ENCODE measurements at regions not wholly inside any gene's neighbourhood (a gene's known extent, or its start where the extent isn't known, plus 50 kb on each side); places are given as distances from the start of the nearest gene placed in this dataset.

DNA sequence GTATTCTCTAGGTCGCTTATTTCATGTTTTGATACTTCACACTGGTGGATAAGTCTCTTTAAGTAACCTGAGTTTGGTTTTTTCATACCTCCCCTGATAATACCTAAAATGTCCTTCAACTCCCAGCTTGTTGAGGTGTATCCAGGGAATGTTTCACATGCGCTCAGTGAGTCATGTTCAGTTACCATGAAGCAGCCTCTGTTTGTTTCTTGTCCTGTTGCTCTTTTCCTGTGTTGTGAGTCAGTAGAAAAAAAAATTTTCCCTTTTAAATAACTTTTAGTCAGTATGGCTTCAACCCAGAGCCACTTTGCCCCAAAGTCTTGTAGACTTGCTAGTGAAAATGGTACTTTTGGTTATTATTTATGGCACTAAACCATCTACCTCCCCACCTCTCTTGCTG, 278.4 kb upstream of the ZPLD1 start:
- no peak for DNase-seq

DNA sequence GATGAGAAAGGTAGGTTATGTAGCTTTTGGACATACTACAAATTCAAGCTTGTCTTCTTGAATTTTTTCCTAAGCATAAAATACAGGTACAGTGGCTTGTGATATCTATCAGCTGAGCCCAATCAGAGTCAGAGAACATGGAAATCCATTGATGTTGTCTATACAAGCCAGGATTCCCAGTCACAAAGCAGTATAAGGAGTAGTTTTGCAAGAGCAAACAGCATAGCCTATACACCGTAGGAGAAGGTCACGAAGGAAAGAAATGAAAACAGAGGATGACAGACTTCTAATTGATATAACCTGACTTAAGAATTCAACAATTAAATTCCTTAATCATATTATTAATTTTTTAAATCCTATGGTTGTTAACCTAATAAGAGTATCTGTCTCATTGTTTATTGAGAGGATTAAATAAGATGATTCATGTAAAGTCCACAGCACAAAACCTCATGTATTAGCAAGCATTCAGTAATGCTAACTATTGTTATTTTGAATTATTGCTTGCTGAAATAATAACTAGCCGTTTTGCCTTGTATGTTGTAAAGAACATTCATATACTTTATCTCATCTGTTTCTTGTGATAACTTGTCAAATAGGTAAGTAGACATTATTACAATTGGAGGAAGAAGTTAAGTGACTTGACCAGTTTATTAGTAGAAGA, 276.6 kb upstream of the ZPLD1 start:
- DNase-seq, result no peak

DNA sequence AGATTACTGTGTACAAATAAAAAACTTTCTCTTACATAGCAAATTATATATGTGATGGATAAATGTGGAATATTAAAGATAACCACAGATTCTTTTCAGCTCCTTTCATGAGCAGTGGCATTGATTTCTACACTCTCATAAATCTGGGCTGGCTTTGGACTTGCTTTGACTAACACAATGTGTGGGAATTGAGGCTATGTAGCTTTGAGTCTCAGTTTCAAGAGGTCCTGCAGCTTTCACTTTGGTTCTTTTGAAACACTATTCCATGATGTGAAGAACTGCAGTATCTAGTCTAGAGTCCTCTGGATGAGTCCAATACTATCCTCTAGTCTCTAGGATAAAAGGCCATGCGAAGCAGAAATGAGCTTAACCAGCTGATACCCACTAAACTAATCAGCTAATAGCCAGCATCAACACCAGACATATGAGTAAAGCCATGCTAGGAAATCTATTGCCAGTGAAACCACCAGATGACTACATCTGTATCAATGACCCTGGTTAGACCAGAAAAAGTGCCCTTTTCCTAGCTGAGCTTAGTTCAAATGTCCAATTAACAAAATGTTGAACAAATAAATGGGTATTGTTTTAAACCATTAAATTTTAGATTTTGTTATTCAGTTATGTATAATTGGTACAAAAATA, 274.9 kb upstream of the ZPLD1 start:
- no peak for DNase-seq

DNA sequence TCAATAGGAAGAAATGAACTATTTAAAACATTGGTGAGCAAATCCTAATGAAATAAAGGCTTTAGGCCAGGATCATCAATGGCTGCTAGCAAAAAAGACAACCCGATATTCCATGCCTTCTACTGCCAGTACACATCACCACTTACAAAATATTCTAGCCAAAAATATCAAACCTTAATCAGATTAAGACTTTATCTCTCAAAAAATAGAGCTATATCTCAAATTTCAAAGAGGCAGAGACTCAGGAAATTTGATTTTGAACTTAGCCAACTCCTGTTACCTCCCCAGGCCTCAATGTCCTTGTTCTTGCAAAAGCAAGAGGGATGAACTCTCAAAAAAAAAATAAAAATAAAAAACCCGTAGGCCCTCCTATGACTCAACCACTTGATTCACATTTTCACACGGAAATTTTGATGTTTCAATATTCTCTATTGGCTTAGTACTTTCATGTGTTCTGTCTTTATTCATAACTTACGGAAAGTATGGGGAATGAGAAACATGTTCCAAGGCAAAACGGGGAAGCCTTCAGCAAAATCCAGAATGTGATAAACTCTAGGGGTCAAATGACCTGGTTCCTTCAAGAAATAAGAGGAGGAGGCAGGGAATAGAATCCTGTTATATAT, 273.3 kb upstream of the ZPLD1 start:
- DNase-seq, result no peak

DNA sequence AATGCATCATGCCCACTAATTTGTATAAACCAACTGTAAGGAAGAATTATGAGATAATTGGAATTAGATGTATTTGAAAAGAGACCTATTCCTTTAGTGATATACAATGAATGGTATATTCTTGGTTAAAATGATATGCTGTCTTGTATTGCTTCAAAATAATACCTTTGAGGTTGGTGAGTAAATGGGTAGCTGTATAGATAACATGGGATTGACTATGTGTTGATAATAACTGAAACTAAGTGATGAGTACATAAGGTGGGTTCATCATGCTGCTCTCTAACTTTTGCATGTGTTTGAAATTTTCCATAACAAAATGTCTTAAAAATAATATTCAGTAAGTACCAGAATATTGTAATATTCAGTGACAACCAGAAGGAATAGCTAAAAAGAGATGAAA, 272.6 kb upstream of the ZPLD1 start:
- DNase-seq, result no peak

DNA sequence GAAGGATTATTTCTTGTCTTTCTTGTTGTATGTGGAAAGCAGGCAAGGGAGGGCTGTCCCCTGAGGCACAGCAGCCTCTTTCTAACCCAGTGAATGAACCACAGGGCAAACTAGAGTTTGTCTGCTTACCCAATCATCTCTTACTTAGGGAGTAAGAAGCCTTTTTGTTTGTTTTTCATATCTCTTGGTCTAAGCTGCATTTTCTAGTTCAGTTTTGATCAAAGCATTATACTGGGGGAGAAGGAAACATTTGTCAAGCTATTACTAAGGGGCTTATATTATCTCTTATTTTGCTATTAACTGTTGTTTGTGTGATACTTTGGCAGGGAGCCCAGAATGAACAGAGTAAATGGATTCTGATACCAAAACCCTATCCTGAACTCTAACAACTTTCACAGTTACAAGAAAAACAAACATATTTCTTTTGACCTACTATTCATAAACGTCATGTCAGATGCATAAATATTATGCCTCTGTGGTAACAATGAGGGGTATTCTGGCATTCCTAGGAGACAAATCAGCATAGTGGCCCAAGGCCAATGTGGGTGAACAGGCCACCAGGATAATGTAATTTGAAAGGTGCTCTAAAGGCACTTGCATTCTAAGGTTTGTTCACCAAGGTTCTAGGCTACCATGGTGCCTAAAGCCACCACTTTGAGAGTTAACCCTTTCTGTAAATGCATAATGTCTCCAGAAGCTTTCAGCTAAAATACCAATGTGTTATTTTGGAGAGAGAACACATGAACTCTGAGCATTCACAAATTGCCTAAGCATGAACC, 271.6 kb upstream of the ZPLD1 start:
- no peak for DNase-seq

DNA sequence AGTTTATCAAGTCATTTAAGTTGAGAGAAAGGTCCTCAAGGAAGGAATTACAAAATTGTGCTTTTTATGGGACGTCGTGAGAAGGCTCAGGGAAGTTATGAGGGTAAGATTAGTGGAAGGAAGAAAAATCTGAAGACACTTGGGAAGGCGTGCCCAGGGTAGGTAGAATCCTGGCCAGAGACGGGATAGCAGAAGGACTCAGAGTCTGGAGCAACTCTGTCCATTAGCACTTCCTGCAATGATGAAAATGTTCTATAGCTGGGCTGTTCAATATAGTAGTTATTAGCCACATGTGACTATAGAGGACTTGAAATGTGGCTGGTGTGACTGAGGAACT, 271.0 kb upstream of the ZPLD1 start:
- no peak for DNase-seq

DNA sequence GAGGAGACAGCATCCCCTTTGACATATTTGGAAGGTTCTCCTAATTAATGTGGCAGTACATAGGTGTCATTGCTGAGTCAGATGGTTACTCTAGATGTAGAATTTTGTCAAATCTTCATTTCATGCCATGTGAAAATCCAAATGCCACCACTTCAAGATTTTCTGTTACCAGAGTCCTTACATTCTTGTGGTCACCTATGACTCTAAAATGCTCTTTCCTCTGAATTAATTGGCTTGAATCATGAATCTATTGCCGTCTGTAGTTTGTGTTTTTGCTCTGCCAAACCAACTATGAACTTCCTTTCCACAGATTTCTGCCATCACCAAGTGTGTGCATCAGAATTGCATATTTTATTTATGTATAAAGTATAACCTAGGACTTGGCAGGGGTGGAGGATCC, 269.4 kb upstream of the ZPLD1 start:
- no peak for DNase-seq

DNA sequence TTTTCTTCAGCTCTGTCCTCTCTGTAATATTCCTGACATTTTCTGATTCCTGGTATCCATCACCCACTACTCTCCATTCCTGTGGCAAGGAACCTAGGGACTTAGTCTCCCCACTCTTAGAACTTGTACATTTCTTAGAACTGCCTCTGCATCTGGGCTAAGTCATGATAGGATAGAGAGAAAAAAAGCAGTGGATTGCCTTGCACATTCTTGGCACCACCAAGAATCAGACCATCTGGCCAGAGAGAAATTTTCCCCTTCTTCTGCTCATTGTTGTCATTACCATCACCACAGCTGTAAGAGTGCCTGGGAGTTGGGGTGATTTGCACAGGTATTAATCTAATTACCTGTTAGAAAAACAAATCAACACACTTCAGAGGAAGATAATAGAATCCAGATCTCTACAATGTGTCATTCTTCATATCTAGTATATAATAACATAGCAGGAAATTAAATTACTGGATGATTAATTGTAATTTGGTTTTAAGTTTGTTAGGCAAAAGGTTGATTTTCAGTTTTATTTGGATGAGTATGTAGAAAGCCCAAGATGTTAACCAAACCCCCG, 264.8 kb upstream of the ZPLD1 start:
- no peak for DNase-seq

DNA sequence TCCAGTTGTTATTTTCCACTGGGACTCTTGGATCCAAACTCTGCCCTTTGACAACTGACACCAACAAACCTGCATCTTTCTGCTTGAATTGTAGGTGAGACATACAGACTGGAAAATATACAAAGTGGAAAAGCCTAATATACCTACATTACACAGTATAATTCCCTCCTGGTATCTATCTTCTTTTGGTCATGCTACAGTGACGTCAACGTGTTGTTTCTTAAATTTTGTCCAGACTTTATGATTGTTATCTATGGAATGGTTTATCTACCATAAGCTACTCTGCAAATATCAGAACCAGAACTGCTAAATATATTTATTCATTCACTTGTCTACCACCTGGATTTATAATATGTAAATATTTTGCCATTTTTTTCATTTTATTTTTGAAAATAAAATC, 264.3 kb upstream of the ZPLD1 start:
- DNase-seq, result no peak

DNA sequence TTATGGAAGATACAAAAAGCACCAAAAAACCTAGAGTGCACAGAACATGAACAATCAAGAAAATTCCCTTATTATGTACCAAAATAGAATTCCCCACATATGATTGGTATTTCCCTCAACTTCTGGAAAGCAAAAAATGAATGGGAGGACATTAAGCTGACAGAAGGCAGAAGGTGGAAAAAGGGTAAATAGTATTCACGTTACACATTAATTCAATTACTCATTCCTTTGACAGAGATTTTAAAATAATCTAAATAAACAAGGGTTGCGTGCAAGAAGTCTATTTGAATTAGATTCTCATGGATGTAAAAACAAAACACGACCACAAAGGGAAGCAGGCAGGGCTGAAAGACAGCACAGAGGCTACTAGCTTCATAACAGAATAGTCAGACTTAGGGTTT, 260.5 kb upstream of the ZPLD1 start:
- DNase-seq, result no peak

DNA sequence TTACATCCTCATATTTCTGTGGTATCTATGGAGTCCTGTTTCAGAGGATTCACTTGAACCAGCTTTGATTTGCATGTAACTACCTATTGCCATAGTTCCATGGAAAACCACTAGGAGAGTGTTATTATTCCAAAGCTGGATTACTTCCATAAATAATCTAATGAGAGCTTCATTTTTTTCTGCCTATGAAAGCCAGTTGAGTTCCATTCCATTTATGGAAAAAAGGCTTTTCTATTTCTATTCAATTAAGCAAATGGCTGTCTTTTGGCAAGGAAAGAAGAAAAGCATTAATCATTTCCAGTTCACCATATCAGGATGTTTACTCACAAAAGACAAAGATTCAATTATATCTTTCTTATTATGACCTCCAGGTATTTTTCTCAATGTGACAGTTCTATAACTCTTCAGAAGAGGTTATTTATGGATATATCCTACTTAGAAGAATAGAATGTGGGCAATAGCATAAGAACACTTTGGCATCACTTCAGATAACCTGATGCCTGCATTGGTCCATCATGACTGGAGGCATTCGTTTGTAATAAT, 259.9 kb upstream of the ZPLD1 start:
- no peak for DNase-seq

DNA sequence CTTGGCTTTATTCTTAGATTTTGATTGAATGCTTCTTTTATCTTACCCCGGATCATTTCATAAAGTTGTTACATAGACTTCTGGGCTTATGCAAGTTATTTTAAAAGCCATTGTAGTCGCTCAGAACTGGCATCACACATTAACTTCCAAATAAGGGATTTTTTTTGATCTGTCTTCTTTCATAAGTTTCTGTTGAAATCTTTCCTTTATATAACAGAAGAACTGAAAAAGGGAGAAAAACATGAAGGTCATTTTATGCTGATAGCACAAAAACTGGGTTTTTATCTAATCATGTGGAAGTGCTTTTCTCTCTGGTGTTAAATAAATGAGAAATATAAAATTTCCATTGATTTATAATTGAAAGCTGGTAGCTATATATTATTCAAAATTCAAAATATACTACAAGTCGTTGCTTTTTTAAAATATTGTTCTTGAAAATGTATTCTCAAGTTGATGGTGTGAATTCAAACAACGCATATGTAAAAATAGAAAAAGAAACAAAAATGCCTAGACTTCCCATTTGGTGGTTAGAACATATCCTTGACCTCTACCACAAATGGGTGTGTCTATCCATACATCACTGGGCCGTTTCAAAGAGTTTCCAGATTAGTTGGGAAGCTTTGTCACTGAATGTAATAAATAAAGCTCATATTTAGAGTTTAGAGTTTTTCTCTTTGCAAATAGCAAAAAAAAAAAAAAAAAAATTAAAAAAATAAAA, 258.3 kb upstream of the ZPLD1 start:
- DNase-seq, result no peak

DNA sequence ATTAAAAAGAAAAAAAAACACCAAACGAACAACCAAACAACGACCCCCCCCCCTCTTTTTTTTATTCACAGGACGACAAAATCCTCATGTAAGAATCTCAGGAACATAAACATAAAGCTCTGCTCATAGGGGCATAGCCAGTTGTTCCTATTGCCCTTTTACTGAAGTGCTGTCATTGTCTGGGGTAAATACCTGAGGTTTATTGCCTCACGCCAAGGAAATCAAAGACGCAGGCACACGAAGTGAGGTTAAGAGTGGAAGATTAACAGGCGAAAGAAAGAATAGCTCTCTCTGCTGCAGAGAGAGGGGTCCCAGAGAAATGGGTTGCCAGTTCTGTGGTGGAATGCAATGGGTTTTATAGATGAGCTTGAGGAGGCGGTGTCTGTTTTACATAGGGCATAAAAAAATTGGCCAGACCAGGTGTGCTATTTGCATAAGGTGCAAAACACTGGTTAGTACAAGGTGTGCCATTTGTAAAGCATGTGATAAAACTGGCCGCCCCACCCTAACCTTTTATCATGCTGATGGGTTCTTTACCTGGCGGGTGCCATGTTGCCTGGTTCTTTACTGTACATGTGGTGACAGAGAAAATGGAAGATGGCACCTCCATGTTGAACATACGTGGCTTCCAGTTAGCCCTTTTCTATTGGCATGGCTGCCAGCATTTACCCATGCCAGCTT, 257.6 kb upstream of the ZPLD1 start:
- no peak for DNase-seq

DNA sequence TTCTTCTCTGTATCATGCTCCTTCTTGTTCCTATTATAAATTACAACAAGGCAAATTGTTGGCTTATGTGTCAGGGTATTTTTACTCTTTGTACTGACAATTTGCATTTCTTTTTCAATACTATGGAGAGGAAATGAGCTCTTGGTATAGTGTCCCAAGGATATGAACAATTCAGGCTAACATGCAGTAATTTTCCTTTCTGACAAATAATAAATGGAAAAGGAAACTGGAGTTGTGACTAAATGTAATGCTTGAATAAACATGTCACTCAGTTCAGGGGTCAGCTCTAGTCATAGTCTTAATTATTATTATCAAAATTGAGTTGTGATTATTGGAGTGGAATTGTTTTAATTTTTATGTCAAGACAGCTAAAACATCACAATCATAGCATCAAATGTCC, 256.0 kb upstream of the ZPLD1 start:
- DNase-seq, result no peak

DNA sequence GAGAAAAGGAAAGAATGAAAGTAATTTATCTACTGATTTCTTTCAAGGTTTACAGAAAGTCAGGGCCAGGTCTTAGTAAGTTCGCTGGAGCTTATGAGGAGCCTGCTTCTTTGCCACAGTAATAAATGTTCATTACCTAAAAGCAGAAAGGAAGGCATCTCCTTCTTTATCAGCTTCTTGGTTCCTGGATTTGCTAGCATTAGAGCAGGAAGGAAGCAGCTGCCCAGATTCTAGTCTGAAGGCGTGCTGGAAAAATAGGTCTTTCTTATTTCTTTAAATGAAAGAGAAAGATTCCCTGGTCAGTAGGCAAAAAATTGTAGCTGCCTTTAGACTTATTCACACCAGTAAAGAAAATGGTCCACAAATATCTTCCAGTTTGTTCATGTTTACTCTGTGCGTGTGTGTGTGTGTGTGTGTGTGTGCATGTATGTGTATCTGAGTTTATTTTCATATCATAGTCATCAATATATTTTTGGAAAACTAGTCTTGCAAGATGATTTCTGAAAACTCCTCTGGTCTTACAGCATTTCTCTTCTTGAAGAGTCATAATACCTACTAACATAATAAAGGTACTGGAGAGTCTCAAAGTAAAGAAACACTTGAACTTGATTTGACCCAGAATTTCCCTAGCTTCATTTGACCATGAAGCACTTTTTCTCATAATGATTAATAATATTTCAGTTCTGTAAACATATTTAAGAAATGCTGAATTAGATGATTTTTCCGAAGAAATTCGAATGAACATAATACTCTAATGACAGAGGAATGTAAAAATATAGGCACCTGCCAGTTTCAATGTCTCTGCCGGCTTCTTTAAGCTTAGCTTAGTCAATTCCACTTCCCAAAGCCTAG, 255.3 kb upstream of the ZPLD1 start:
- no peak for DNase-seq

DNA sequence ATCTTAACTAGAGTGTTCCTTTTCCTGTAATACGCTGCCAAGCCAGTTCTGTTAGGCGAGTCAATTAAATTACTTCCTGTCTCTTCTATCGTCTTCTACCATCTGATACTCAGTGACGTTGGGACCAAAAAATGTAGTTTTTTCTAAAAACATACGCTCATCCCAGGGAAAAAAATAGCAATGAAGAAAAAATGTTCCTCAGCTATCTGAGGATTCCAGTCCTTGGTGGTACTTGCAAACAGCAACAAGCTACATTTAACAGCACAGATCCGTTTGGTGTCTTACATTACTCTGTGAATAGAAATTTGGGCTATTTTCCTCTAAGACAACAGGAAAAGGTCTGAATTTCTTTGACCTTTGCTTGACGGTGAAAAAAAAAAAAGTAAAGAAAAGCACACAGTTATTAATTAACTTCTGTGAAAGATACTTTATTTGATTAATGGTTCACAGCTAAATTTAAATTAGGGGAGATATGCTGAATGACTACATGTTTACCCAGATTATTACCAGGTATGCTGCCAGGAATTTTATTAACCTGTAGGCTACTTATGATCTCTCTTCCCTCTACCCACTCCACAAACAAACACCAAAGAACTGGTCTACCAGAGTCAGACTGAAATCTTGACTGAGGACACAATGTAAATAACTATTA, 254.4 kb upstream of the ZPLD1 start:
- DNase-seq, result no peak

DNA sequence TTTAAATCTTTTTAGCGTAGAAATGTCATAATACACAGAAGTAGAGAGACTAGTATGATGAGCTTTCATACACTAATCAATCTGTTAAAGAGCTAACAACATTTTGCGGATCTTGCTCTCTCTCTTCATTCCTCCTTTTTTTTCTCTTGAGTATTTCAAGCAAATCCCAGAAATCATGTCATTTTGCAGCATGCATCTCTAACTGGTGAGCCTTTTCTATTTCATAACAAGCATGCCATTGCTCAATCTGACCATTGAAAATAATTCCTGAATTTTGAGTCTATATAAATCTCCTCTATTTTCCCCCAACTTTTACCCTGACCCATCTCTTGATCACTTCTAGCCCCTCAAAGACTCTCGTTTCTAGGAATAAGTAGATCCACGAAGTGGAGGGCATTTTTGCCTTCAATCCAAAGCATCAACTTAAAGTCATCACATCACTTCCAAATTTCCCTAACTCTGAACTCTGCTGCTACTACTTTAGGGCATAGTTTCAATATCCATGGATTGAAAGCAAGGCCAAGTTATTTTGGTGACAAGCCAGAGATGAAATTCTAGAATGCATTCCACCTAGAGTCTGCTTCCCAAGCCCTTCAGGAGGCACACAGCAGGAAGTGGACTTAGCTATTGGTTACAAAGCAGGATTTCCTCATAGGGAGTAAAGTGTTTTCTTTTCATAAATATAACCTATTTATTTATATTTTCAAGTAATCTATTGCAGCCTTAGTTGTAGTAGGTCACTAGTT, 253.5 kb upstream of the ZPLD1 start:
- DNase-seq, result no peak

DNA sequence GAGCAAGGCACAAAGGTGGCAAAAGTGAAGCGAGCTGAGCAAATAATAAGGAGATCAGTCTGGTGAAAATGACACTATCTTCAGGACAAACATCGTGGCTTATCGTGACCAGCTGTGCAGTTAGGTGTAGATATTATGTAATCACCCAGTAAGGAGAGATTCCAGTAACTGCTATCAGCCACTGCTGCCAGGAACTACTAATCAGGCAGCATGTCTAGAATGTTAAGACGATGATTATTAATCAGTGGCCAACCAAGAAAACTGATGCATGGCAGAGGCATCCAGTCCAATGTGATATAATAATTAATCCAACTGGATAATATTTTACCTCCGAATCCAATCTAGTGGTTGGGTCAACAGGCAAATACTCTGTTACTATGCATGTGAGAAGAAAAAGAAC, 252.7 kb upstream of the ZPLD1 start:
- DNase-seq, result no peak

Measured in occipital lobe (tissue), 1 donor.